DOHH2 (cell line): ENCODE measurements at regions not wholly inside any gene's neighbourhood (a gene's known extent, or its start where the extent isn't known, plus 50 kb on each side); places are given as distances from the start of the nearest gene placed in this dataset.

Experiments
- CTCF ChIP-seq: fragments of 200-600 bp; sonication (generic); IDR thresholded peaks from one replicate; pipeline ENCODE4 v1.5.1; 2014; ENCODE audit warnings: antibody characterized with exemption, mild to moderate bottlenecking, low read depth, low read length; ENCODE audit not compliant: poor library complexity, severe bottlenecking
- EZH2phosphoT487 ChIP-seq: fragments of 200-600 bp; sonication (generic); IDR thresholded peaks from 2 replicates; pipeline ENCODE4 v1.6.1; 2017; ENCODE audit warnings: borderline replicate concordance, mild to moderate bottlenecking, antibody characterized with exemption, low read length, moderate library complexity, mixed read lengths

- TF ChIP-seq CTCF = no peak
- no peak for TF ChIP-seq EZH2phosphoT487
These were observed 82.4 kb upstream of the TOX2 start for GRCh38 chr20:43832096-43832816.
